ENCODE measurements at regions not wholly inside any gene's neighbourhood (a gene's known extent, or its start where the extent isn't known, plus 50 kb on each side); places are given as distances from the start of the nearest gene placed in this dataset.
A peak's percentile ranks its signal among the peaks of the same experiment; 100 is the strongest.

DNA sequence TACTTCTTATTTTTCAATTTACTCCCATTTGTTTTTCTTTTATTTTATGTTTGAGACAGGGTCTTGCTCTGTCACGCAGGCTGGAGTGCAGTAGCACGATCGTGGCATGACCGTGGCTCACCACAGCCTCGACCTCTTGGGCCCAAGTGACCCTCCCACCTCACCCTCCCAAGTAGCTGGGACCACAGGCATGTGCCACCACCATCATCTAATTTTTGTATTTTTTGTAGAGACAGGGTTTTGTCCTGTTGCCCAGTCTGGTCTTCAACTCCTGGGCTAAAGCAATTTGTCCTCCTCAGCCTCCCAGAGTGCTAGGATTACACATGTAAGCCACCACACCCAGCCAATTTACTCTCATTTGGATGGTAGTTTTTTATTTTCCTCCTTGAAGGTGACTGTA, 679.3 kb upstream of the CCDC179 start:
- TF ChIP-seq, protein P1, sequence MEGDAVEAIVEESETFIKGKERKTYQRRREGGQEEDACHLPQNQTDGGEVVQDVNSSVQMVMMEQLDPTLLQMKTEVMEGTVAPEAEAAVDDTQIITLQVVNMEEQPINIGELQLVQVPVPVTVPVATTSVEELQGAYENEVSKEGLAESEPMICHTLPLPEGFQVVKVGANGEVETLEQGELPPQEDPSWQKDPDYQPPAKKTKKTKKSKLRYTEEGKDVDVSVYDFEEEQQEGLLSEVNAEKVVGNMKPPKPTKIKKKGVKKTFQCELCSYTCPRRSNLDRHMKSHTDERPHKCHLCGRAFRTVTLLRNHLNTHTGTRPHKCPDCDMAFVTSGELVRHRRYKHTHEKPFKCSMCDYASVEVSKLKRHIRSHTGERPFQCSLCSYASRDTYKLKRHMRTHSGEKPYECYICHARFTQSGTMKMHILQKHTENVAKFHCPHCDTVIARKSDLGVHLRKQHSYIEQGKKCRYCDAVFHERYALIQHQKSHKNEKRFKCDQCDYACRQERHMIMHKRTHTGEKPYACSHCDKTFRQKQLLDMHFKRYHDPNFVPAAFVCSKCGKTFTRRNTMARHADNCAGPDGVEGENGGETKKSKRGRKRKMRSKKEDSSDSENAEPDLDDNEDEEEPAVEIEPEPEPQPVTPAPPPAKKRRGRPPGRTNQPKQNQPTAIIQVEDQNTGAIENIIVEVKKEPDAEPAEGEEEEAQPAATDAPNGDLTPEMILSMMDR (IDR thresholded peaks at IDR 0.05; ENCODE audit: insufficient read depth, low read depth, low read length, missing control alignments) = no peak
- DNase-seq (ENCODE audit: low read depth) = no peak
- H3K4me3 ChIP-seq (ENCODE audit: low read depth, low read length) = no peak overlapping the region

DNA sequence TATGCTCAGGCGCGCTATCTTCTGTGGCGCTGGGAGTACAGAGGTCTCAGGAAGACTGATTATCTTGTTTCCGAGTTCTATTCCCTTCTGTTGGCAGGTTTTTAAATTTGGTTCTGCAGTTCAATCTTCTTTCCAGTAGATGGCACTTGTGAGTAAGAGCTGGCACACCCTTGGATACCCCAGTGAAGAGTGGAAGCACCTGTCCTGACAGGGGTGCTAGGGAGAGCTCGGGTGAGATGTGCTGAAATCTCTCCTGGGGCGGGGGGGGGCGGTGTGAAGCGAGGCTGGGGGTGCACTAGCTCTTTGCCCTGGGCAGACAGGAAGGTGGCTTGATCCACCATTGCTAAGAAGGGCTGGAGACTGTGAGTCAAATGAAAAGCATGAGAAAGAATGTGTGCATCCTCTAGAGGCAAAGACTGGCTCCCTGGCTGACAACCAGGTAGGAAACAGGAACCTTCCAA, 679.9 kb upstream of the CCDC179 start:
- peak; percentile 58 for DNase-seq (ENCODE audit: low read depth)
- no peak overlapping the region for H3K4me3 ChIP-seq (ENCODE audit: low read depth, low read length)
- TF ChIP-seq, protein P1 (IDR thresholded peaks at IDR 0.05; ENCODE audit: insufficient read depth, low read depth, low read length, missing control alignments) = peak; percentile 79

DNA sequence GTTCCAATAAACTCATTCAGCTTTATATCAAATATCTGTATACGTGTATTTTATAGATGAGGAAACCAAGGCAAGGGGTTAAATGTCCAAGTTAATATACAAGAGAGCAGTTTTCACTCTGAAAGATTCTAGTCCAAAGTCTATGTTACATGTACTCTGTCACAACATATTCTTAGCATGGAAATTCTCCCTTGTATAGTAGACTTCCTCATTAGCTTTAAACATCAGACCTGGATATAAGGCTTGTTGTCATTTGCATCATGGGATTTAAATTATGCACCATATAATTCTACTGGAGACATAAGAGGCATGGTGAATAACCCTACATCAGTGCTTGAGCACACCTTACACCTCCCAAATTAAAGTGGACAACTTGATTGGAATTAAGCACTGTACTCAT, 681.9 kb upstream of the CCDC179 start:
- no peak for DNase-seq (ENCODE audit: low read depth)

DNA sequence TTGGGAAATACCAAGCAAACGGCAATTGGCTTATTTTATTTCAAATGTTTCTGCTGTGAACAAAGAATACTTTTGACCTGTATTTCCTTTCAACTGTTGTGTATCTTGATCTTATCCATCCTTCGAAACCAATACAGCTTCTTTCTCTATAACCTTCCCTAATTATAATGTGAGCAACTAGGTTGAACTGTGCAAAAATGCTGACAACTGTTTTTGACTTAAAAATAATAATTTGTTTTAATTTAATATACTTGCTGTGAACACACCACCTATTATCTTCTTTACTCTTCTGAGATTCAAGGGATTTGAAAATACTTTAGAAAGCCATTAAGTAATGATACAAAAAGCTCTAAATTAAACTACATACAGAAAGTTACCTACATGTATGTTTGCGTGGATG, 682.5 kb upstream of the CCDC179 start:
- no peak overlapping the region for H3K4me3 ChIP-seq (ENCODE audit: low read depth, low read length)
- TF ChIP-seq, protein P1 (IDR thresholded peaks at IDR 0.05; ENCODE audit: insufficient read depth, low read depth, low read length, missing control alignments) = no peak
- DNase-seq (ENCODE audit: low read depth) = no peak

More for the DNA sequence above, 681.9 kb upstream of the CCDC179 start:
- H3K4me3 ChIP-seq (ENCODE audit: low read depth, low read length) = no peak overlapping the region
- TF ChIP-seq, protein P1 (IDR thresholded peaks at IDR 0.05; ENCODE audit: insufficient read depth, low read depth, low read length, missing control alignments) = no peak

DNA sequence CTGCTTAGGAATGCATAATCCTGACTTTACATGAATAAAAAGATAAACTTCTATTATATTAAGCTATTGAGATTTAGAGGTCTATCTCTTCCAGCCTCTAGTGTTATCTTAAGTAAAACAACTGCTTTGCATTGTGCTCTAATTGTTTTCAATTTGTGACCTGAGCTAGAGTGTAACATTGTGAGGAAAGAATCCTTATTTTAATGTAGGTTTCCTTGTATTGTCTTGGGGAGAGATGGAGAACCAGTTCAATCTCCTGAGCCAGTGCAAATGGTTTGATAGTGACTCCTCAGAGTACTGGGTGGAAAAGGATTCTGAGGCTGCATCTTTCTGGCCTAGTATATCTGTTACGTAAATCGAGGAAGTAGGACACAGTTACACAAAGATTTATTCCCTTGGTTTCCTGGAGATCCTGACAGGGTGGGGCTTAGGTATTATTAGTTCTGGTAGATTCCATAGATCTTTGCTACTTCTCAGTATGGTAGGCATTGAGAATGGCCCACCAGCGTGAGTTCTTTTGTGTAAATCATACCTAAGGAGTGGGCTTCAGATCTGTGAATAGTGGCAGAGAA, 683.5 kb upstream of the CCDC179 start:
- no peak overlapping the region for H3K4me3 ChIP-seq (ENCODE audit: low read depth, low read length)
- no peak for DNase-seq (ENCODE audit: low read depth)
- TF ChIP-seq, protein P1 (IDR thresholded peaks at IDR 0.05; ENCODE audit: insufficient read depth, low read depth, low read length, missing control alignments) = no peak

DNA sequence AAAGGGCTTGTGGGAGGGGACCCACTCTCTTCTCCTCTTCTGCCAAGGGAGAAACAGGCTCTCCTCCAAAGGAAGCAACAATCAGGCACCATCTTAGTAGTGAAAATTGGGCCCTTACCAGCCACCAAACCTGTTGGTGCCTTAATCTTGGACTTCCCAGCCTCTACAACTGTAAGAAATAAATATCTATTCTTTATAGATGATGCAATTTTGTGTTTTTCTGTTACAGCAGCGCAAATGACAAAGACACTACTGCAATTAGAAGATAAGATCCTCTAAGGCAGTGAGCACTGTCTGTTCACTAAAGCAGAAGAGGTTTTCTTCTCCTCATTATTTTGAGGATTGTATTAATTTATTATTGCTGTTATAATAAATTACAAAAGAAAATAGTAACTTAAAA, 691.4 kb upstream of the CCDC179 start:
- no peak overlapping the region for H3K4me3 ChIP-seq (ENCODE audit: low read depth, low read length)
- DNase-seq (ENCODE audit: low read depth) = no peak
- TF ChIP-seq, protein P1 (IDR thresholded peaks at IDR 0.05; ENCODE audit: insufficient read depth, low read depth, low read length, missing control alignments) = no peak

DNA sequence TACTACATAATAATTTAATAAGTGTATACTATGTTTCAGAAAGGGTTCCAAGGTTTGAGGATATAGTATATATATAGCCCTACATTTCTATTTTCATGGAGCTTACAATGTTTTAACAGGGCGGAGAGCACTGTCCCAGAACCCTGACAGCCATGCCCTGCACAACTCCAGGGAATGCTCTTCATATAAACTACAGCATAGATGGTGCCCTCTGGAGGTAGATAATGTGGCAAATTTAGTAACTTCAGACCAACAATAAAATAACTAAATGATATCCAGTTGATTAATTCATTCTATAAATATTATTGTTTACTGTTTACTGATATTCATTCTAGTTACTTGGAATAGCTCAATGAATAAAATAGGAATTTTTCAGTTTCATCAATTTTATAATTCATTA, 693.7 kb upstream of the CCDC179 start:
- TF ChIP-seq, protein P1 (IDR thresholded peaks at IDR 0.05; ENCODE audit: insufficient read depth, low read depth, low read length, missing control alignments) = no peak
- H3K4me3 ChIP-seq (ENCODE audit: low read depth, low read length) = no peak overlapping the region
- DNase-seq (ENCODE audit: low read depth) = no peak

Data from GM12865 (cell line).